Smooth muscle cell (in vitro differentiated cells): ENCODE measurements at regions not wholly inside any gene's neighbourhood (a gene's known extent, or its start where the extent isn't known, plus 50 kb on each side); places are given as distances from the start of the nearest gene placed in this dataset.

Source experiments
- DNase-seq: peaks from one replicate; lab custom pipeline; 2025; ENCODE audit not compliant: unreplicated experiment; lab: John Stamatoyannopoulos, UW
- H2AFZ ChIP-seq: fragments of 200-600 bp; sonication (generic); 2 replicates; pipeline ENCODE4 v1.6.0; 2016; ENCODE audit warnings: antibody characterized with exemption, low read depth, mild to moderate bottlenecking
- H3F3A ChIP-seq: fragments of 200-600 bp; sonication (generic); 2 replicates; pipeline ENCODE4 v1.6.0; 2017; ENCODE audit warnings: antibody characterized with exemption, low read depth
- H3K27ac ChIP-seq: fragments of 200-600 bp; sonication (generic); 2 replicates; pipeline ENCODE4 v1.5.1; 2016; ENCODE audit warnings: low read depth, mild to moderate bottlenecking
- H3K27me3 ChIP-seq: fragments of 200-600 bp; sonication (generic); 2 replicates; pipeline ENCODE4 v1.6.1; 2016; ENCODE audit warnings: low read depth, mild to moderate bottlenecking
- H3K36me3 ChIP-seq: fragments of 200-600 bp; sonication (generic); 2 replicates; pipeline ENCODE4 v1.5.1; 2016; ENCODE audit warnings: low read depth
- H3K4me1 ChIP-seq: fragments of 200-600 bp; sonication (generic); 2 replicates; pipeline ENCODE4 v1.5.1; 2016; ENCODE audit warnings: low read depth
- H3K4me2 ChIP-seq: fragments of 200-600 bp; sonication (generic); 2 replicates; pipeline ENCODE4 v1.6.0; 2016; ENCODE audit warnings: mild to moderate bottlenecking
- H3K4me3 ChIP-seq: fragments of 200-600 bp; sonication (generic); 2 replicates; pipeline ENCODE4 v1.5.1; 2016; ENCODE audit warnings: mild to moderate bottlenecking
- H3K79me2 ChIP-seq: fragments of 200-600 bp; sonication (generic); 2 replicates; pipeline ENCODE4 v1.6.0; 2016; ENCODE audit warnings: low read depth, mild to moderate bottlenecking
- H3K9ac ChIP-seq: fragments of 200-600 bp; sonication (generic); 2 replicates; pipeline ENCODE4 v1.6.0; 2016; ENCODE audit warnings: low read depth
- H3K9me3 ChIP-seq: fragments of 200-600 bp; sonication (generic); replicated peaks from 2 replicates; pipeline ENCODE4 v1.5.1; 2016; ENCODE audit warnings: low read depth
- H4K20me1 ChIP-seq: fragments of 200-600 bp; sonication (generic); 2 replicates; pipeline ENCODE4 v1.6.0; 2016; ENCODE audit warnings: low read depth
- WGBS: methylation state at CpG from one replicate; pipeline ENCODE4 v1.1.7; 2016; ENCODE audit warnings: low lambda C conversion rate; 5-methylcytosine and 5-hydroxymethylcytosine counted together
- TF ChIP-seq, protein P1 (sequence below): fragments of 200-600 bp; sonication (generic); IDR thresholded peaks from 2 replicates; pipeline ENCODE4 v1.5.1; 2017; ENCODE audit warnings: borderline replicate concordance, mild to moderate bottlenecking, antibody characterized with exemption; ENCODE audit not compliant: insufficient read depth, poor library complexity, severe bottlenecking

GRCh38 chr4:110742143-110742542 lies 119.3 kb upstream of the PITX2 start:
- no peak overlapping the region for H2AFZ ChIP-seq
- peak overlapping the region; percentile 85 for H3K27ac ChIP-seq
- no peak overlapping the region for H3K4me3 ChIP-seq
- H3K9me3 ChIP-seq = no peaks in the 10 kb centered on the region
- peaks cover 9% of the 10 kb centered on the region for H3K4me1 ChIP-seq
- H3F3A ChIP-seq = peaks cover 4% of the 10 kb centered on the region
- no peaks in the 10 kb centered on the region for H3K79me2 ChIP-seq
- no peaks in the 10 kb centered on the region for H4K20me1 ChIP-seq
- no peaks in the 10 kb centered on the region for H3K36me3 ChIP-seq
- TF ChIP-seq, protein P1, sequence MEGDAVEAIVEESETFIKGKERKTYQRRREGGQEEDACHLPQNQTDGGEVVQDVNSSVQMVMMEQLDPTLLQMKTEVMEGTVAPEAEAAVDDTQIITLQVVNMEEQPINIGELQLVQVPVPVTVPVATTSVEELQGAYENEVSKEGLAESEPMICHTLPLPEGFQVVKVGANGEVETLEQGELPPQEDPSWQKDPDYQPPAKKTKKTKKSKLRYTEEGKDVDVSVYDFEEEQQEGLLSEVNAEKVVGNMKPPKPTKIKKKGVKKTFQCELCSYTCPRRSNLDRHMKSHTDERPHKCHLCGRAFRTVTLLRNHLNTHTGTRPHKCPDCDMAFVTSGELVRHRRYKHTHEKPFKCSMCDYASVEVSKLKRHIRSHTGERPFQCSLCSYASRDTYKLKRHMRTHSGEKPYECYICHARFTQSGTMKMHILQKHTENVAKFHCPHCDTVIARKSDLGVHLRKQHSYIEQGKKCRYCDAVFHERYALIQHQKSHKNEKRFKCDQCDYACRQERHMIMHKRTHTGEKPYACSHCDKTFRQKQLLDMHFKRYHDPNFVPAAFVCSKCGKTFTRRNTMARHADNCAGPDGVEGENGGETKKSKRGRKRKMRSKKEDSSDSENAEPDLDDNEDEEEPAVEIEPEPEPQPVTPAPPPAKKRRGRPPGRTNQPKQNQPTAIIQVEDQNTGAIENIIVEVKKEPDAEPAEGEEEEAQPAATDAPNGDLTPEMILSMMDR = no peak
- H3K9ac ChIP-seq = peak overlapping the region; percentile 49
- H3K27me3 ChIP-seq = no peaks in the 10 kb centered on the region
- no peak for DNase-seq
- peak overlapping the region; percentile 65 for H3K4me2 ChIP-seq

GRCh38 chr4:110748071-110748470 lies 125.2 kb upstream of the PITX2 start:
- H3K4me2 ChIP-seq = peak overlapping the region; percentile 78
- H3K27ac ChIP-seq = peak overlapping the region; percentile 48
- H3K9ac ChIP-seq = no peak overlapping the region
- no peak overlapping the region for H2AFZ ChIP-seq
- no peaks in the 10 kb centered on the region for H3F3A ChIP-seq
- H3K4me1 ChIP-seq = peaks cover 27% of the 10 kb centered on the region
- no peak for DNase-seq
- no peaks in the 10 kb centered on the region for H3K79me2 ChIP-seq
- H4K20me1 ChIP-seq = no peaks in the 10 kb centered on the region
- 50% methylated on average over 2 of the region's 2 CpGs for WGBS
- no peaks in the 10 kb centered on the region for H3K27me3 ChIP-seq
- H3K4me3 ChIP-seq = no peak overlapping the region
- TF ChIP-seq, protein P1 = no peak
- no peaks in the 10 kb centered on the region for H3K9me3 ChIP-seq
- no peaks in the 10 kb centered on the region for H3K36me3 ChIP-seq

- TF ChIP-seq, protein P1 = no peak
- H3K9me3 ChIP-seq = no peaks in the 10 kb centered on the region
- H2AFZ ChIP-seq = peak overlapping the region; percentile 17
- no peaks in the 10 kb centered on the region for H3K36me3 ChIP-seq
- 81% methylated on average over 3 of the region's 3 CpGs for WGBS
- H3K27me3 ChIP-seq = no peaks in the 10 kb centered on the region
- no peak for DNase-seq
- H3F3A ChIP-seq = no peaks in the 10 kb centered on the region
- no peaks in the 10 kb centered on the region for H3K79me2 ChIP-seq
- peak overlapping the region; percentile 65 for H3K4me2 ChIP-seq
- H3K4me1 ChIP-seq = peaks cover 27% of the 10 kb centered on the region
- H4K20me1 ChIP-seq = no peaks in the 10 kb centered on the region
- H3K27ac ChIP-seq = peak overlapping the region; percentile 87
- H3K4me3 ChIP-seq = no peak overlapping the region
- H3K9ac ChIP-seq = peak overlapping the region; percentile 27
Observed at GRCh38 chr4:110751183-110751582, 128.3 kb upstream of the PITX2 start.

GRCh38 chr4:110751986-110752385 lies 129.1 kb upstream of the PITX2 start:
- Histone ChIP-seq H3K27me3 (no peaks in the 10 kb centered on the region), H2AFZ (peak overlapping the region; percentile 17), H3K27ac (peak overlapping the region; percentile 87), H3K36me3 (no peaks in the 10 kb centered on the region), H3F3A (no peaks in the 10 kb centered on the region), H4K20me1 (no peaks in the 10 kb centered on the region), H3K4me3 (no peak overlapping the region), H3K9ac (peak overlapping the region; percentile 27), H3K4me2 (peak overlapping the region; percentile 62), H3K4me1 (peaks cover 27% of the 10 kb centered on the region), H3K9me3 (no peaks in the 10 kb centered on the region), H3K79me2 (no peaks in the 10 kb centered on the region)
- no peak for DNase-seq
- TF ChIP-seq, protein P1 = no peak
- WGBS = 16% methylated on average over 2 of the region's 2 CpGs
